HG03095 (cell line): ENCODE measurements at regions not wholly inside any gene's neighbourhood (a gene's known extent, or its start where the extent isn't known, plus 50 kb on each side); places are given as distances from the start of the nearest gene placed in this dataset.
A peak's percentile ranks its signal among the peaks of the same experiment; 100 is the strongest.

Experiments used
- ATAC-seq: cut with Tn5 transposase; IDR thresholded peaks from one replicate; pipeline ENCODE4 v1.9.1; 2021; ENCODE audit warnings: moderate library complexity; ENCODE audit not compliant: unreplicated experiment

- ATAC-seq, result peak; percentile 54
Measured at GRCh38 chr16:85396879-85397871, 215.9 kb upstream of the GSE1 start.

- no peak for ATAC-seq
Measured at GRCh38 chr16:85398050-85398451, 215.1 kb upstream of the GSE1 start.

- no peak for ATAC-seq
Measured at GRCh38 chr16:85398688-85399582, 214.2 kb upstream of the GSE1 start.

GRCh38 chr16:85399583-85400284 is 213.4 kb upstream of the GSE1 start:
- ATAC-seq, result no peak

GRCh38 chr16:85400305-85401205 is 212.6 kb upstream of the GSE1 start:
- ATAC-seq, result no peak

- no peak for ATAC-seq
Measured at GRCh38 chr16:85401370-85401916, 211.7 kb upstream of the GSE1 start.

GRCh38 chr16:85401917-85402766 is 211.0 kb upstream of the GSE1 start:
- ATAC-seq, result no peak

GRCh38 chr16:85402910-85403692 is 210.0 kb upstream of the GSE1 start:
- ATAC-seq, result no peak

GRCh38 chr16:85403693-85404092 is 209.4 kb upstream of the GSE1 start:
- ATAC-seq, result no peak

- no peak for ATAC-seq
Measured at GRCh38 chr16:85412911-85413520, 200.1 kb upstream of the GSE1 start.

- ATAC-seq, result no peak
Measured at GRCh38 chr16:85413691-85414663, 199.1 kb upstream of the GSE1 start.

- no peak for ATAC-seq
Measured at GRCh38 chr16:85415196-85416090, 197.7 kb upstream of the GSE1 start.

- ATAC-seq, result no peak
Measured at GRCh38 chr16:85416228-85417109, 196.7 kb upstream of the GSE1 start.

GRCh38 chr16:85417156-85417860 is 195.8 kb upstream of the GSE1 start:
- ATAC-seq, result no peak
